SH-SY5Y (cell line): ENCODE measurements at regions not wholly inside any gene's neighbourhood (a gene's known extent, or its start where the extent isn't known, plus 50 kb on each side); places are given as distances from the start of the nearest gene placed in this dataset.

Experiments used
- GATA2 ChIP-seq: IDR thresholded peaks from 2 replicates; pipeline ENCODE4 v1.6.1; 2011; ENCODE audit warnings: mild to moderate bottlenecking, low read depth, low read length
- GATA3 ChIP-seq: IDR thresholded peaks from 2 replicates; pipeline ENCODE4 v1.6.1; 2011; ENCODE audit warnings: low read depth, mild to moderate bottlenecking, low read length, moderate library complexity

- TF ChIP-seq GATA2, result no peak
- no peak for TF ChIP-seq GATA3
Observed at GRCh38 chr14:37763266-37763665, 167.8 kb downstream of the TTC6 start.

DNA sequence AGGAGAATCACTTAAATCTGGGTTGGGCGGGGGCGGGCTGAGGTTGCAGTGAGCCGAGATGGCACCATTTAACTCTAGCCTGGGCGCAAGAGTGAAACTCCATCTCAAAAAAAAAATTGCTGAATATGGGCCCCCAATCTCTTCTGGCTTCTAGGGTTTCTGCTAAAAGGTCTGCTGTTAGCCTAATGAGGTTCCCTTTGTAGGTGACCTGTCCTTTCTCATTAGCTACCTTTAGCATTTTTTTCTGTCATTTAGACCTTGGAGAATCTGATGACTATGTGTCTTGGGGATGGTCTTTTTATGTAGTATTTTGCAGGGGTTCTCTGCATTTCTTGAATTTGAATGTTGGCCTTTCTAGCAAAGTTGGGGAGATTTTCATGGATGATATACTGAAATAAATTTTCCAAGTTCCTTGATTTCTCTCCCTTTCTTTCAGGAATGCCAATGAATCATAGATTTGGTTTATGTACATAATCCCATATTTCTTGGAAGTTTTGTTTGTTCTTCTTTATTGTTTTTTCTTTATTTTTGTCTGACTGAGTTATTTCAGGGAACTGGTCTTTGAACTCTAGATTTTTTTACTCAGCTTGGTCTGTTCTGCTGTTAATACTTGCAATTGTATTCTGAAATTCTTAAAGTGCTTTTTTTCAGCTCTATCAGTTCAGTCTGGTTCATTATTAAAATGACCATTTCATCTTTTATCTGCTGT is 181.5 kb downstream of the TTC6 start:
- TF ChIP-seq GATA3 (no peak), GATA2 (no peak)

DNA sequence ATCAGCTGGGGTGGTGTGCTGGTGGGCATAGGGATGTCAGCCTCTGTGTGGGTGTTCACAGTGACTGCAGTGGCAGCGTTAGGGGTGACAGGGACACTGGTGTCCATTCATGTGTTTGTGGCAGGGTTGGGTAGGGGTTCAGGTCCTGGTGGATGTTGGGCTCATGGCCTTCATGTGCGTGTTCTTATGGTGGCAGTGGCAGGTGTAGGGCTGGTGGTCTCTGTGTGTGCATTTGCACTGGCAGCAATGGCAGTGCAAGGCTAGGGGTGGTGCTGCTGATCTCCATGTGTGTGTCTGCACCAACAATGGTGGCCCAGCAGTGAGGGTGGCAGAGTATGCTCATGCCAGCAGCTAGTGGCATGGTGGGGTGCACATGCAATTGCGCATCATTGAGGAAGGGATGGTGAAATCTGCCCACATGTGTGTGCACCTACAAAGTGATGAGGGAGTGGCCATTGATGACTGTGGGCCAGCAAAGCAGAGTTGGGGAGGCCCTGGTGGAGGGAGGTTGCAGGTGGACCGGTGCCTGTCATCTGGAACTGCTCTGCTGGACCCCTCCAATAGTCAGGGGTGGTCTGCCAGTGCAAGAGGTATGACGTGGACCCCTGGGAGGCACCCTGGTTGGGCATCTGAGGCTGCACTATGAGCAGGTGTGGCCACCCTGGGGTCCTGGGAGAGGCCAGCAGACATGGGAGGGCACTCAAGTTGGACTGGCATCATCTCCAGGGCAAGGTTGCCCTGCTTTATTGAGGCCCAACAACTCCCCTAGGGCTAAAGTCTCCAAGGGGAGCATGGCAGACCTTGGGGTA is 182.9 kb downstream of the TTC6 start:
- no peak for TF ChIP-seq GATA2
- TF ChIP-seq GATA3, result no peak

DNA sequence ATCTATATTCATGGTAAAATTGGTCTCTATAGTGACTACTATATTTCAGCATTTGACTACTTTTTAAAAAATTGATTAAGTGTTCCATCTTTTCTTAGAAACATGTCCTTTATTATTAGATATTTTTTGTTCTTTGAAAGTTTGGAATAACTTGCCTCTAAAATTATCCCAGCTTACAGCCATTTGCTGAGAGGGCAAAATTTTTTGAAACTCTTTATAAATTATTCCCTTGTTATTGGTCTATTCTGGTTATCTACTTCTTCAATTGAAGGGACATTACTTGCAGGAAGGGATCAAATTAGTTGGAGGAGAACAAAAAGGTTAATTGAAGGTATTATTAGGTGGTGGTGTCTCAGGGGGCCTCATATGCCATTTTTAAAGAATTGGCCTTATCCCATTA is 184.1 kb downstream of the TTC6 start:
- TF ChIP-seq GATA2 (no peak), GATA3 (no peak)

GRCh38 chr14:37787879-37788494 is 192.6 kb downstream of the TTC6 start:
- TF ChIP-seq GATA2 (no peak), GATA3 (no peak)

DNA sequence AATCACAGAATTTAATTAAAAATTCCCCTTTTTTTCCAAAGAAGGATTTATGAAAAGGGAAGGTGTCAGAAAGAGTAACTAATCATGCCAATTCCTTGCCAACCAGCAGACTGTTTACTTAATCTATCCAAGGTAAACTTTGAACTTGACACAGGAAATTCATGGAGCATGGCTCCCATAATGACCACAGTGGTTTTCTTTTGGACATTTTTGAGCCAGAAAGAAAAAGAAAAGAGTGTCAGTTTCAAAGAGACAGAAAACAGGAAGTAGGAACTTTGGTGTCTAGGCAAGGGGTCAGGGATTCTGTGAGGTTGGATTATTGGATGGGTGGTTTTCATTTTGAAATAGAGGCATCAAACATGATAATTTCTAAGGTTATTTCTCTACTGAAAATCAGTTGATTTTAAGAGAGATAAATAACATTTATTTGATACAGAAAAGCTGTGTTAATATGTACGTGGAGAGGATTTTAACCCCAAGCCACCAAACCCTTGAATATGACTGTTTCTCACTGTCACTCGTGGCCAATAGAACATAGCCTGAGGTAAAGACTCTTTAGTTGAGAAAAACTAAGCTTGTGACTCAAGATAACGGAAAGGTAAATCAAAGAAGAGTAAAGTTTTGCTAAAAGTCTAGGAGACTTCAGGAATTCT is 196.1 kb downstream of the TTC6 start:
- no peak for TF ChIP-seq GATA3
- TF ChIP-seq GATA2, result no peak

- no peak for TF ChIP-seq GATA3
- no peak for TF ChIP-seq GATA2
Observed at GRCh38 chr14:37792124-37792523, 196.7 kb downstream of the TTC6 start.

- no peak for TF ChIP-seq GATA2
- no peak for TF ChIP-seq GATA3
Observed at GRCh38 chr14:37796703-37797416, 201.4 kb downstream of the TTC6 start.

GRCh38 chr14:37797675-37798074 is 202.2 kb downstream of the TTC6 start:
- TF ChIP-seq GATA3 (no peak), GATA2 (no peak)

DNA sequence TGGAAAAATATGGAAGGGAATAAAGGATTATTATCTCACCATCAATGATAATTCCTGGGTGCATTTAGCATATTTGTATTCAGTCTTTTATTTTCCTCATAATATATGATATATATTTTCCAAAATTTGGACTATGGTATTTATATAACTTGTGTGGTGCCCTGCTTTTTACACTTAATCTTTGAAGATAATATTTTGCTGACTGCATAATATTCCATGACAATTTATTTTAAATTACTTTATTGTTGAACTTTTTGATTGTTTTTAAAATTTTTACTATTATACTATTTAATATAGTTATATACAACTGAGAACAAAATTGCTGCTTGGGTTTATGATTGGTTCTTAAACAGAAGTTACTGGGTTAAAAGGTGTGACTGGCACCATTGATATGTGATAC is 212.3 kb downstream of the TTC6 start:
- TF ChIP-seq GATA2 (no peak), GATA3 (no peak)

- TF ChIP-seq GATA2 (no peak), GATA3 (no peak)
Observed at GRCh38 chr14:37810094-37810801, 214.8 kb downstream of the TTC6 start.

DNA sequence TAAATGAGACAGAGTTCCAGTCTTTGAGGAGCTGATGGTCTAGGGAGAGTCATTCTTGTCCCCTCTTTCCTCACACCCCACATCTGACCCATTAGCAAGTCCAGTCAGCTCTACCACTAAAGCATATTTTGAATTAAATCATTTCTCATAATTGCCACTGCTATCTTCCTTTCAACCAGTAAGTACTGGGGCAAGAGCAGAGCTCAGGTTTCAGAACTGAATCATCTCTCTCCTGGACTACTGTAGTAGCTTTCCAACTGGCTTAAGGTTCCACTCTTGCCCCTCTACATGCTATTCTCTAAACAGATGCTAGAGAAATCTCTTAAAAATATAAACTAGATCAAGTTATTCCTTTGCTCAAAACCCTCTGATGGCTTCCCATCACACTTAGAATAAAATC is 218.3 kb downstream of the TTC6 start:
- TF ChIP-seq GATA2, result no peak

GRCh38 chr14:37816135-37816534 is 220.7 kb downstream of the TTC6 start:
- TF ChIP-seq GATA3, result no peak
- no peak for TF ChIP-seq GATA2

GRCh38 chr14:37816743-37817295 is 221.4 kb downstream of the TTC6 start:
- TF ChIP-seq GATA3 (no peak), GATA2 (no peak)
